Activated T-helper 17 cell treated with anti-CD3 and anti-CD28 coated beads, Interleukin-2, amount 50 U/mL, for 72 hours (primary cell): ENCODE measurements at regions not wholly inside any gene's neighbourhood (a gene's known extent, or its start where the extent isn't known, plus 50 kb on each side); places are given as distances from the start of the nearest gene placed in this dataset.

Experiments used
- ATAC-seq: fragments of 150-1000 bp; cut with Tn5 transposase; replicated peaks from 2 replicates; pipeline ENCODE4 v1.10.0; 2021; ENCODE audit warnings: mild to moderate bottlenecking, moderate library complexity
- H3K27ac Mint-ChIP-seq: one replicate; pipeline ENCODE4 v1.8.0; 2022; ENCODE audit warnings: mixed read lengths
- H3K27me3 Mint-ChIP-seq: one replicate; pipeline ENCODE4 v1.8.0; 2022; ENCODE audit warnings: mixed read lengths
- H3K36me3 Mint-ChIP-seq: one replicate; pipeline ENCODE4 v1.8.0; 2022; ENCODE audit warnings: low read depth, mild to moderate bottlenecking, mixed read lengths
- H3K4me1 Mint-ChIP-seq: one replicate; pipeline ENCODE4 v1.8.0; 2022; ENCODE audit warnings: mixed read lengths
- H3K4me3 Mint-ChIP-seq: one replicate; pipeline ENCODE4 v1.8.0; 2022; ENCODE audit warnings: mild to moderate bottlenecking, mixed read lengths
- H3K9me3 Mint-ChIP-seq: one replicate; pipeline ENCODE4 v1.8.0; 2022; ENCODE audit warnings: mixed read lengths

DNA sequence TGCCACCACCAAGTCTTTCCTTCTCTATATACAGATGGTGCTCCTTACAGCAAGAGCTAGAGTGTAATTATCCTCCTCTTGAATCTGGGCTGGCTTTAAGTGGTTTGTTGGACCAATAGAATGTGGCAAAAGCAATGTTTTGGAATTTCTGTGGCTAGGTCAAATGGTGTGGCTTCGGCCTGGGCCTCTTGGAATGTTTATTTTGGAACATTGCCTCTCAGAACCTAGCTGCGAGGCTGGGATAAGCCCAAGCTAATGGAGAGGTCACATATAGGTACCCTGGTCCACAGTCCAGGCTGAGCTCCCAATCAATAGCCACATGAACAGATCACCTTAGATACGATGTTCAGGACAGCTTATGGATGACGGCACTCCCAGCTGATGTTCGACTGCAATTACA is 556.7 kb downstream of the TYW1 start:
- Mint-ChIP-seq H3K4me1 (no peaks in the 10 kb centered on the region), H3K27me3 (no peaks in the 10 kb centered on the region), H3K9me3 (peaks cover 5% of the 10 kb centered on the region), H3K36me3 (no peaks in the 10 kb centered on the region), H3K4me3 (no peak overlapping the region), H3K27ac (no peak overlapping the region)
- no peak for ATAC-seq

DNA sequence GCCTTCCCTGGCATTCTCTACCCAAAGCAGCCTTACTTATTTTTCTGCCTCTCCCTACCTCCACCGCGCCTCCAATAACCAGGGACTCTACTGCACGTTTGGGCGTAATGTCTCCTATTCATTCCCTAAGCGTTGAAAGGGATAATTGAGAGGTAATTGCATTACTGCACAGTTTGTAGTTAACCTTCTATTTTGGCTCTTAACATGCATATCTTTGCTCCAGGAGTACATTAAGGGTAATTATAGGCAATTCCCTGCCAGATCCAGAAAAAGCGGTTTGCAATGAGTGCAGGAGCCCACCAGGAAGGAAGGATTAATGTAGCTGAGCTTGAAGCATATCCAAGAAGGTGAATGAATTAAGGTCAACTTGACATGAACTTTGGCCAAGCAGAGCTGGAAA is 558.4 kb downstream of the TYW1 start:
- ATAC-seq, result no peak
- Mint-ChIP-seq H3K27ac (no peak overlapping the region), H3K4me3 (no peak overlapping the region), H3K36me3 (no peaks in the 10 kb centered on the region), H3K4me1 (no peaks in the 10 kb centered on the region), H3K27me3 (no peaks in the 10 kb centered on the region), H3K9me3 (peaks cover 11% of the 10 kb centered on the region)

DNA sequence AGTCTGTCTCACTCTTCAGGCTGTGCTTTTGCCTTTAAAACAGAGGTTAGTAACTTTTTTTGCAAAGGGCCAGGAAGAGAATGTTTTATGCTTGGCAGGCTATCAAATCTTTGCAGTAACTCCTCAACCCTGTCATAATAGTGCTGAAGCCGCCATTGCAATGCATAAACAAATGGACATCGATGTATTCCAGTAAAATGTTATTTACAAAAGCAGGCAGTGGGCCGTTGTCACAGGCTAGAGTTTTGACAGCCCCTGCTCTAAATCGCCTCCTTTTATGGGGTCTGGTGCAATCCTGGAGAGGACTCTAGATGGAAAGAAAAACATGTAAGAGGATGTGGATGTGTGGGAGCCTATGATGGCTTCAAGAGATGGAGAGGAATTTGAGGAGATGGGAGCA is 568.3 kb downstream of the TYW1 start:
- Mint-ChIP-seq H3K4me3 (no peak overlapping the region), H3K36me3 (no peaks in the 10 kb centered on the region), H3K4me1 (no peaks in the 10 kb centered on the region), H3K27ac (no peak overlapping the region), H3K9me3 (no peaks in the 10 kb centered on the region), H3K27me3 (no peaks in the 10 kb centered on the region)
- no peak for ATAC-seq

DNA sequence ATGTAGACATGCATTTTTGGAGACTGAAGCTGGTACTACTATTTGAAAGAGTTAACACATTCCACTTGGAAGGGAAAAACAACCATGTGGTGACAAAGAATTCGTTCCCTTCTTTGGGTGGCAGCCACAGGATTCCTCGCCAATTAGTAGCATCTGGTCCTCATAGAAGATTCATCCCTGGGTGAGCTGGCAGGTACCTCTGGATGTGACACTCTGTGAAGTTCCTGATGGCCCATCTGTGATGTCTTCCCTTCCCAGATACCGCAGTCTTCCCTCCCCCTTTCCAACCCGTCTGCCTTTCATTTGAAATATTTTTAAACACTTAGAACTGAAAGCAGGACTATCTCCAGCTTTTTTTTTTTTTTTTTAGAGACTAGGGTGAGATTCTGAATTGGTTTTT is 569.5 kb downstream of the TYW1 start:
- ATAC-seq, result no peak
- no peak overlapping the region for H3K4me3 Mint-ChIP-seq
- no peak overlapping the region for H3K27ac Mint-ChIP-seq
- no peaks in the 10 kb centered on the region for H3K4me1 Mint-ChIP-seq
- no peaks in the 10 kb centered on the region for H3K36me3 Mint-ChIP-seq
- H3K27me3 Mint-ChIP-seq, result no peaks in the 10 kb centered on the region
- H3K9me3 Mint-ChIP-seq, result peaks cover 7% of the 10 kb centered on the region

DNA sequence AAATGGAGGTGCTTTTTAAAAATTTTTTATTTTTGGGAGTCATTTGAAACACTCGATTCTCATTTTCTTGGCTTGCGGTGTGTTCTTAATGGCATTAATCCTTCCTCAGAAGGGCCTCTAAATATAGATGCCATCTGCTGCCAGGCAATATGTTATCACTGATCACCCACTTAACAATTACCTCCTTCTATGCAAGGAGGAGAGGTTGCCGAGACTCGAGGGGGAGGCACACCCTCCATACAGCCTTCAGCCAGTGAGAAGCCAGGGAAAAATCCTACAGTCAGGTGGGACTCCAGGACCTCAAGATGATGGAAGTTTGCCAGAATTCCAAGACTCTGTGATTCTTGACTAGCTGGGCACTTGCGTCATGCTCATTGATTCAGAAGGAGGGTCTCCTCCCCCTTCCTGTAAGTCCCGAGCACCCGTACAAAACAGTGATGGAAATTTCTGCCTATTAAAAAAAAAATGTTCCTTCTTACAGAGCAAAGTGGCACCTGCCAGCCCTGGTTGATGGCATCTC is 574.5 kb downstream of the TYW1 start:
- H3K36me3 Mint-ChIP-seq, result no peaks in the 10 kb centered on the region
- H3K4me1 Mint-ChIP-seq, result no peaks in the 10 kb centered on the region
- no peak for ATAC-seq
- no peak overlapping the region for H3K27ac Mint-ChIP-seq
- no peaks in the 10 kb centered on the region for H3K27me3 Mint-ChIP-seq
- H3K9me3 Mint-ChIP-seq, result peaks cover 7% of the 10 kb centered on the region
- H3K4me3 Mint-ChIP-seq, result no peak overlapping the region

DNA sequence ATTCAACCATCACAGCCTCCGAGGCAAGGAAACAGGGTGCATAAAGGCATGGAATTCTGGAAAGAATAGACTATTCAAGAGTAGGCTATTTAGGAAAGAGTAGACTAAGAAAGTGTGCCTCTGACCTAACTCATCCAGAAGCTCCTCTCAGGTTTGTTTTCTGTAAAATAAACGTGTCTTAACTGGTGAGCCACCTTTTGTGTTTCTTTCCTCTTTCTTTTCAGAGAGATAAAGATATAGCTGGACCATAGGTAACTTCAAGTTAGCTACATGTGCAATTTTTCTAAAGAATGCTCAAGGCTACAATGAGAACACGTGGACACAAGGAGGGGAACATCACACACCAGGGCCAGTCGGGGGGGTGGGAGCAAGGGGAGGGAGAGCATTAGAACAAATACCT is 577.0 kb downstream of the TYW1 start:
- Mint-ChIP-seq H3K36me3 (no peaks in the 10 kb centered on the region), H3K27me3 (no peaks in the 10 kb centered on the region), H3K27ac (no peak overlapping the region), H3K4me3 (no peak overlapping the region), H3K4me1 (no peaks in the 10 kb centered on the region), H3K9me3 (peaks cover 7% of the 10 kb centered on the region)
- no peak for ATAC-seq

DNA sequence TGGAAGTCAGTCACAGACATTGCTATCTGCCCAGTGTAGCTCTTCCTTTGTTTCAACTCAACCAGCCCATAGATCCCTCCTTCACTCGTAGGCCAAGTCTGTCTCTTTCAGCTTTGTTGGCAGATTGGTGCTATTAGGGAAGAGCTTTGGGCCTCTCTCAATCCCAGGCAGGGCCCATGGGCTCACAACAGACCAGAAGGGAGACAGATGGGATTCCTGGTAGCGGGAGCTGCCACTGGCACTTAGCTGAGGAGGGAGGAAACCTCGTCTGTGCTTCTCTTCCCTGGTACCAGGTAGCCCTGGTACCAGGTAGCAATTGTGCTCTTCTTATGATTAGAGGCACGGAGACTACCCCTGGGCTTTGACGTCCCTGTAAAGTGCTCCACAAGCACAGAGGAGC is 592.0 kb downstream of the TYW1 start:
- no peak overlapping the region for H3K27ac Mint-ChIP-seq
- H3K4me1 Mint-ChIP-seq, result no peaks in the 10 kb centered on the region
- H3K27me3 Mint-ChIP-seq, result no peaks in the 10 kb centered on the region
- no peak overlapping the region for H3K4me3 Mint-ChIP-seq
- H3K36me3 Mint-ChIP-seq, result no peaks in the 10 kb centered on the region
- no peak for ATAC-seq
- H3K9me3 Mint-ChIP-seq, result peaks cover 21% of the 10 kb centered on the region

DNA sequence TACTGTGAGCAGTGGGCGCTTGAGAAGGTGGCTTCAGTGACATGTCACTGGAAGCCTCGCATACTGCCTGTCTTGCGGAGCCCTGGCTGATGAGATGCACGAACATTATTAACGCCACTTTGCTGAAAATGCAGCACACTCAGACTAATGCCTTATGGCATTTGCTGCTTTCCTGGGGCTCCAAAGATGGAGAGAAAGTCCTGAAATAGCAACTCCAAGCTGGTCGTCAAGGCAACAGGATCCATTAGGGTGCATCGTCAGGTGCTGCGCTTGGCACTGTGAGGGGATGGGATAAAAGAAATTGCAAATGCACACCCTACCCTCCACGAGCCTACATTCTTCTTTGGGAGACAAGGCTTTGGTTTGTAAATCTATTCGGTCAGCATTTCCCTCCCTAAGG is 592.5 kb downstream of the TYW1 start:
- Mint-ChIP-seq H3K4me1 (no peaks in the 10 kb centered on the region), H3K27ac (no peak overlapping the region), H3K4me3 (no peak overlapping the region), H3K9me3 (peaks cover 19% of the 10 kb centered on the region), H3K36me3 (no peaks in the 10 kb centered on the region), H3K27me3 (no peaks in the 10 kb centered on the region)
- no peak for ATAC-seq

DNA sequence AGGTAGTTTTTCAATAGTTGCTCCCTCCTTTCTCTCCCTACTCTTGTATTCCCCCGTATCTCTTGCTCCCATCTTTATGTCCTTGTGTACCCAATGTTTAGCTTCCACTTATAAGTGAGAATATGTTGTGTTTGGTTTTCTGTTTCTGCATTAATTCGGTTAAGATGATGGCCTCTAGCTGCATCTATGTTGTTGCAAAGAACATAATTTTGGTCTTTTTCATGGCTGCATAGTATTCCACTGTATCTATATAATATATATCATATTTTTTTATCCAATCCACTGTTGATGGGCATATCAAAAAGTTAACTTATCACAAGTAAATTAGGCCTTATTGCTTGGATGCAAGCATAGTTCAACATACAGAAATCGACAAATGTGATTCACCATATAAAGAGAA is 594.0 kb downstream of the TYW1 start:
- Mint-ChIP-seq H3K4me1 (no peaks in the 10 kb centered on the region), H3K27ac (no peak overlapping the region), H3K36me3 (no peaks in the 10 kb centered on the region)

DNA sequence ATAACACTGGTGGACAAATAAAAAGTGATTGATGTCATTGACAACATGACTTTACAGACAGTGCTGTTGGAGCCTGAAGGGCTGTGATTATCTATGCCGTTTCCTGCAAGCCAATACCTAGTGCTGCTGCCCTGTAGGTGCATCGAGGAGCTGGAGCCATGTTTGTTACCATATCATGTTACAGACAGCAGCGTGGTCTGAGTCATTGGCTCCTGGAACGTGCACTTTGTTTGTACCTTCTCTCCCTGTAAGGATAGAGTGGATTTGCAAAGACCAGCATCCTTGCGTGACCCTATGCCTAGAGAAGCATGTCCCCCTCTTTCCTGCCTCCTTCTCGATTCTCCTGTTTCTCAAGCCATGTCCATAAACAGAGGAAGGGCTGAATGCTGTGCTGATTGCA is 597.2 kb downstream of the TYW1 start:
- Mint-ChIP-seq H3K27me3 (no peaks in the 10 kb centered on the region), H3K4me1 (no peaks in the 10 kb centered on the region), H3K36me3 (no peaks in the 10 kb centered on the region), H3K9me3 (peaks cover 13% of the 10 kb centered on the region), H3K4me3 (no peak overlapping the region), H3K27ac (no peak overlapping the region)
- no peak for ATAC-seq

More for the DNA sequence above, 594.0 kb downstream of the TYW1 start:
- Mint-ChIP-seq H3K27me3 (no peaks in the 10 kb centered on the region), H3K4me3 (no peak overlapping the region), H3K9me3 (peaks cover 16% of the 10 kb centered on the region)
- ATAC-seq, result no peak

DNA sequence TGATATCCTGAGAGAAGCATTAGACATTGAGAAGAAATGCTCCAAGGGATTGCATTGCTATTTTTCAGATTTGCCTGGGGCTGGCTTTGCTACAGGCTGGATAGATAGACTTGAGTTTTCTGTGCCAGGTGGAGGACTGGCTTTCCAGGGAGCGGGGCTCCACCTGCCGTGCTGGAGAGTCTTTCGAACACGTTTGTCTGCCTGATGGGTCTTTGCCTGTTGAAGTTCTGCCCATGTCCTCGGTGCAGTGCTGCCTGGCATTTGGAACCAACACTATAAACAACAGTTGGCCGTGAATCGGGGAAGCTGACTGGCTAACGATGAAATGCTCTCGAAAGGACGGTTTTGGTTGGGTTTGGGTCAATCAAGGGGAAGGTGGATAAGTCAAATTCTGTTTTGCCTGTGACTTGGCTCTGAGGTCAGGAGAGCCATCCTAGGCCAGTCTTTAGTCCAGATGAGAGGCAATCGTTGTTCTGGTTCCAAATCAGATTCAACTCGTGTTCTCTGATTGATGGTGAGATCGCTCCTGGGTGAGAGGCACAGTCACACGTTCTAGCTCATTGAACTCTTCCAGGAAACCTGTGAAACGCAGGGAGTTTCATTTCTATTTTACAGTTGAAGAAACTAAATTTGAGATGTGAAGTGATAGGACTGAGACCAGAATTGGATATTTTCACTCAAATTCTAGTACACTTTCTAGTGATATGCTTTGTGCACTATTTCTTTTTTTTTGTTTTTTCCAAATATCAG is 599.0 kb downstream of the TYW1 start:
- H3K36me3 Mint-ChIP-seq, result no peaks in the 10 kb centered on the region
- H3K27ac Mint-ChIP-seq, result no peak overlapping the region
- no peaks in the 10 kb centered on the region for H3K27me3 Mint-ChIP-seq
- H3K4me1 Mint-ChIP-seq, result no peaks in the 10 kb centered on the region
- H3K9me3 Mint-ChIP-seq, result peaks cover 14% of the 10 kb centered on the region
- H3K4me3 Mint-ChIP-seq, result no peak overlapping the region
- no peak for ATAC-seq

DNA sequence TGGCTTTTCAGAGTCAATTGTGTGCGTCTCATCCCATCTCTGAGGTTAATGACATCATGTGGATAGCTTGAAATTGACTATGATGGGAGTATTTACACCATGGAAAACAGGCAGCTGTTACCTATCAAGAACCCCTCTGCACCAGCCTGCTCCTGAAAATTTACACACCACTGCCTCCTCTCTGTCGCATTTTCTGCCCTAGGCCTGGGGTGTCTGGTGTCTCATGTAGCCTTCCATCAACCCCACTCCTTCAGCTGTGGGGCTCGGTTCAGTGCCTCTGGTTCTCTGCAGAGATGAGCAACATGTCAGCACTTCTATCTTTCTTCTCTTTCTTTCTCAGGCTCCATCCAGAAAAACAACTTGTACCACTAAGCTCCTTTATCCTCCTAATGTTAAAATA is 600.5 kb downstream of the TYW1 start:
- no peak for ATAC-seq
- Mint-ChIP-seq H3K4me3 (no peak overlapping the region), H3K9me3 (peaks cover 13% of the 10 kb centered on the region), H3K27me3 (no peaks in the 10 kb centered on the region), H3K27ac (no peak overlapping the region), H3K4me1 (no peaks in the 10 kb centered on the region), H3K36me3 (no peaks in the 10 kb centered on the region)

DNA sequence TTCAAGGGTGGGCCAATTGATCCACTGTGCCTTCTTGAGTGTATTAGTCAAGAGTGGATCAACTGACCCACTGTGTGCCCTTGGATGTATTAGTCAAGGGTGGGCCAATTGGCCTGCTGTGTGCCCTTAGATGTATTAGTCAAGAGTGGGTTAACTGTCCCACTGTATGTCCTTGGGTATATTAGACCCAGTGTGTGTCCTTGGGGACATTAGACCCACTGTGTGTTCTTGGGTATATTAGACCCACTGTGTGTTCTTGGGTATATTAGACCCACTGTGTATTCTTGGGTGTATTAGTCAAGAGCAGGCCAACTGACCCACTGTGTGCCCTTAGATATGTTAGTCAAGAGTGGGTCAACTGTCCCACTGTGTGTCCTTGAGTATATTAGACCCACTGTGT is 601.8 kb downstream of the TYW1 start:
- H3K27me3 Mint-ChIP-seq, result no peaks in the 10 kb centered on the region
- peaks cover 17% of the 10 kb centered on the region for H3K9me3 Mint-ChIP-seq
- H3K4me1 Mint-ChIP-seq, result no peaks in the 10 kb centered on the region
- H3K27ac Mint-ChIP-seq, result no peak overlapping the region
- no peak overlapping the region for H3K4me3 Mint-ChIP-seq
- no peaks in the 10 kb centered on the region for H3K36me3 Mint-ChIP-seq
- ATAC-seq, result no peak

DNA sequence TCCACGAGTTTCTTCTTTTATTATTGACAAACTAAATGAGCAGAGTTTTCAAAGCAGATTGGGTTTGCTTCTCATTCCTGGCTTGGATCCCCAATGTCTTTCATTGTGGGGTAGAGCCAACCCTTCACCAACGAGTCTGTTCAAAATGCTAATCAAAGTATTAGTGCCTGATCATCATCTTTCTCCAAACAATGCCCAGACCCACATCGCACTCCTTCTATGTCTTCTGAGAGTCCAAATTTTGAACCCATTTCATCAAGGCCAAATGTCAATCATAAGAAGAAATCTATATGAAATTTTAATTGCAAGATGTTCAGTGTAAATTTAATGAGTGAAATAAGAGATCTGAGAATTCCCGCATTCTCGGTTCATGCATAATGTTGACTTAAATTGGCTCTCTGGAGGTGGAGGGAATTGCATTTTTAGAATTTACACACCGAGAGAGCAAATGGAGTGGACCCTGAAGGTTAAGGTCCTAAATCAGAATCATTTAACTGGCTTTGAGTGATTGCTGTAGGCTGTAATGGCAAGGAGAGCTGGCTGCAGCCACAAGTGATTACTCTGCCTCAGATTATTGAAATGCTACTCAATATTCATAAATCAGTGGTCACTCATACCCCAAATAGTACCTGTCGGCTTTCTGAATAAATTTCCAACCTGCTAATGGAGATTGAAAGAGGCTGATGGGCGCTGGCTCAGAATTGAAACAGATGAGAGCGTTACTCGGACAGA is 602.9 kb downstream of the TYW1 start:
- no peak overlapping the region for H3K27ac Mint-ChIP-seq
- no peaks in the 10 kb centered on the region for H3K36me3 Mint-ChIP-seq

DNA sequence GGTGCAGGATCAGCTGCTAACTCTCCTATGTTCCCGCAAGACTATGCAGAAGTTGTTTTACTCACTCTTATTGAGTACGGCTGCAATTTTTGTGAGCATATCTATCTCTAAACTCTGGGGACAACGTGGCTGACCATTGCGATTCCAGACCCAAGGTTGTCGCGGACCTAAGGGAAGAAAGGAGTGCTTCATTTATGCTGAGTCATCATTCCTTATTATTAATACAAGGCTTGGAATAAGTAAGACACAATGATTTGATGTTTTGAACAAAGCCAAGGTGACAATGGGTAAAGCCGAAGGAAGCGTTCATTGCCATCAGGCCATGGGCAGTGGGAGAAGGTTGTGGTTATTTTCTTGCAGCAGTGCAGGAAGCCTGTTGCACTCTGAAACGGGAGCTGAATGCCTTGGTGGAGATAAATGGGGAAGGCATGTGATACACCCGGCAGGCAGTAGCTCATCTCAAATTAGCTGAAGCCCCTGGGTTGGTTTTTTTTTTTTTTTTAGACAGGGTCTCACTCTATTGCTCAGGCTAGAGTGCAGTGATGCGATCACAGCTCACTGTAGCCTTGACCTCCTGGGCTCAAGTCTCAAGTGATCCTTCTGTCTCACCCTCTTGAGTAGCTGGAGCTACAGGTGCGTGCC is 605.7 kb downstream of the TYW1 start:
- H3K27ac Mint-ChIP-seq, result no peak overlapping the region
- H3K36me3 Mint-ChIP-seq, result no peaks in the 10 kb centered on the region
- H3K4me3 Mint-ChIP-seq, result no peak overlapping the region
- H3K27me3 Mint-ChIP-seq, result no peaks in the 10 kb centered on the region
- H3K9me3 Mint-ChIP-seq, result peaks cover 22% of the 10 kb centered on the region
- no peaks in the 10 kb centered on the region for H3K4me1 Mint-ChIP-seq
- no peak for ATAC-seq

More for the DNA sequence above, 602.9 kb downstream of the TYW1 start:
- no peaks in the 10 kb centered on the region for H3K4me1 Mint-ChIP-seq
- no peak overlapping the region for H3K4me3 Mint-ChIP-seq
- no peak for ATAC-seq
- peaks cover 18% of the 10 kb centered on the region for H3K9me3 Mint-ChIP-seq
- H3K27me3 Mint-ChIP-seq, result no peaks in the 10 kb centered on the region
